Hippocampal formation (tissue), 2 donors: ENCODE measurements at regions not wholly inside any gene's neighbourhood (a gene's known extent, or its start where the extent isn't known, plus 50 kb on each side); places are given as distances from the start of the nearest gene placed in this dataset.

Experiments used
- DNase-seq, 2 donors: peaks; one replicate each; lab custom pipeline; 2025; lab: John Stamatoyannopoulos, UW

DNA sequence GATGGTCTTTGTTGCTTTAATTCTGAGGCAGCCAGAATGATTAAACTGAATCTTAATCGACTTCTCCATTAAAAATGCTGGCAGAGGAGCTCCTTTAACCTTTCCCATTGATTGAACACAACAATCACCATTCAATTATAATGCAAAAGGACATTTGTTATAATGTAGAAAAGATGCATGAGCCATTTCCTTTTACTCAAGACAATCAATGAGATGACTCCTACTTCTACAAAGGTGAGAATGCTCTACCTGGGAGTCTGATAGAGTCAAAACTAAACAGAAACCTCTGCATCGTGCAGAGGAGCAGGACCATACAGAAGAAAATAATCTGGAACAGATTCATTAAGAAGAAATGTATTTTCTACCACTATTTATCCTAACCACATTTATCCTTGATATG, 253.6 kb upstream of the DACH1 start:
- no peak for DNase-seq

DNA sequence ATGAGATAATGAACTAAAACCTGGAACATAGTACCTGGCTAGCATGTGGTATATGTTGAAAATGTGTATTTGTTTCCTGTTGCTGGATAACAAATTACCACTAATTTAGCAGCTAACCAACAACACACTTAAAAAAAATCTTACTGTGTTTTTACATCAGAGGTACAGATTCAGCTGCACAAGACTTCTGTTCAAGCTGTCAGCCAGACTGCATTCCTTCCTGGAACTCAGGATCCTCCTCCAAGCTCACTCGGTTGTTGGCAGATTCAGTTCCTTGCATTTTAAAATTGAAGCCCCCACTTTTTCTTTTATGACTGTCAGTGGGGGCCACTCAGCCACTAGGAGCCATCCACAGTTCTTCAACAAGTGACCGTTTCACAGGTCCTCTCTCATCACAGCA, 246.9 kb upstream of the DACH1 start:
- DNase-seq = no peak

DNA sequence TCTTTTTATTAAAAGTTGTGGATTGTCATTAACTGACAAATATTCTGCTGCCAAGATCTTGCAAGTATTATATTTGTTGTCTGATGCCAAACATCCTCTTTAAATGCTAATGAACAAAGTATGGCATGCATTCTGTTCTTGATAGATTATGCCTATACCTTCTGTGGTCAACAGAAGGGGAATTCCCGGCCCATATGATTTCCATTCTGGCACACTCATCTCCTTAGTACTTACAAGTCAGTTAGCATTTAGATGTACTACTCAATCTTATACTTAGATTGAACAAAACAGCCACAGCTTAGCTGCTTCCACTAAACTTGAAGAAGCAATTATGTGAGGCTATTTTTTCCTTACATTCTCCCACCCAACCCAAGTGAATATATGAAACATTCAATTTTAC, 246.1 kb upstream of the DACH1 start:
- no peak for DNase-seq

DNA sequence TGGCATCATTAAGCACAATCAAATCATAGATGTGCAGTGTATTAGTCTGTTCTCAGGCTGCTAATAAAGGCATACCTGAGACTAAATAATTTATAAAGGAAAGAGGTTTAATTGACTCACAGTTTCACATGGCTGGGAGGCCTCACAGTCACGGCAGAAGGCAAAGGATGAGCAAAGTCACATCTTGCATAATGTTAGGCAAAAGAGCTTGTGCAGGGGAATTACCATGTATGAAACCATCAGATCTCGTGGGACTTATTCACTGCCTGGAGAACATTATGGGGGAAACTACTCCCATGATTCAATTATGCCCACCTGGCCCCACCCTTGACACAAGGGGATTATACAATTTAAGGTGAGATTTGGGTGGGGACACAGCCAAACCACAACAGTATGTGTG, 245.2 kb upstream of the DACH1 start:
- DNase-seq = no peak

DNA sequence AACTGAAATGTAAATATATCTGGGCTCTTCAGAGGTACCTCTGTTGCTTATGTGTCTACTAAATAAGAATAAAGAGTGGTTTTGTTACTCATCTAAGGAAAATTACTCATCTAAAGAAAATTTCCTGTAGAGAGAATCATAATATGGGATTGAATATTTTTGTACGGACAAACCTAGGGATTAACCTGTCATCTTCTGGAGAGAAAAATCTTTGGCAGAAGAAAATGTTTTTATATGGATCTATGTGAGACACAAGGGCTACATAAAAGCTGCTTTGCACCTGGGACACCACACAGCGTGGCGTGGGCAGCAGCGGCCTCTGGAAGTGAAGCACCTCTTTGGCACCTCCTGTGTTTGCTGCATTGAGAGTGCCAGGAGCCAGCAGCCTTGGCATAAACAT, 242.9 kb upstream of the DACH1 start:
- DNase-seq = no peak

DNA sequence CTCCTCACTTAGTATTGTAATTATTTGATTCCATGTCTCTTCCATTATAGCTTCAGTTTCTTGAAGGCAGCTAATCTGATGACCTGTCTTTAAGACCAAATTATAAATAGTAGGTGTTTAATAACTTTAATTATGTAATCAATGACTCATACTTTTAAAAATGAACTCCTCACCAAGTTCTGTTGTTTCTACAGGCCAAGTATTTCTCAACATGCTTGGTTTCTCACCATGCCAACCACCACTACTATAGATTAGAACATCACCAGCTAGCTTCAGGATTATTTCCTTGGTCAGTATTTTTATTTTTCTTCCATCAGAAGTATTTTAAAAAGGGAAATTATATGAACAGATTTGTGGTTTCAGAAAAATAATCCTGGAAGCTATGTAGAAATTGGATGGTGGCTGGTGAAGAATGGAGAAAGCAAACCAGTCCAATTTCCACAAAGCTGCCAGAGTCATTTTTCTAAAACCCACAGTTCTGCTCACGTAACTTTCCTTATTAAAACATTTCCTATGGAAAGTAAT, 237.7 kb upstream of the DACH1 start:
- DNase-seq = no peak

DNA sequence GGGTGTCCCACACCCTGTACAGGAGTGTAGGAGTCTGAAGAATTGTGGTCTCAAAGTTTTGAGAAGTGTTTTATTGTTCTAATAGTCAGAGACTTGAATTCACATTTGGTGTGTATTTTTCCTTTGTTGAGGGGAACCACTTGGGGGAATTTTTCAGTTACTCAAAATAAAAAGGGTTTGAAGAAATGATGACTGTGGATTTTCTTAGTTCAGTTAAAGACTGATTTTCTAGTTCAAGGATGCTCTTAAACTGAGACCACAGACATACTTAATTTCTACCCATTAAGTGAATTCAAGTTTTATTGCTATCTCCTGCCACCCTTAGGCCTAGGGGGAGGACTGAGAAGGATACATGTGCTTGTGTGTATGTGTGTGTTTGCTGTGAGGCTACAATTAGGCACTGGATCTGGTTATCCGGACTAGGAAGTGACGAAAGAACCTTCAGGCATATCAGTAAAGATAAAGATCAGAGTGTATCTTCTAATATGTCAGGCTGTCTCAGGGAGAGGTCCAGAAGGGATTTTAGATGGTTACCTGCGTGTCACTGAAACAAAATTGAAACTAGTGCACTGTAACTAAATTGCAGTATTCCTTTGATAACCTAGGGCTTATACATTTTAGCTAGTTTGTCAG, 234.9 kb upstream of the DACH1 start:
- no peak for DNase-seq

DNA sequence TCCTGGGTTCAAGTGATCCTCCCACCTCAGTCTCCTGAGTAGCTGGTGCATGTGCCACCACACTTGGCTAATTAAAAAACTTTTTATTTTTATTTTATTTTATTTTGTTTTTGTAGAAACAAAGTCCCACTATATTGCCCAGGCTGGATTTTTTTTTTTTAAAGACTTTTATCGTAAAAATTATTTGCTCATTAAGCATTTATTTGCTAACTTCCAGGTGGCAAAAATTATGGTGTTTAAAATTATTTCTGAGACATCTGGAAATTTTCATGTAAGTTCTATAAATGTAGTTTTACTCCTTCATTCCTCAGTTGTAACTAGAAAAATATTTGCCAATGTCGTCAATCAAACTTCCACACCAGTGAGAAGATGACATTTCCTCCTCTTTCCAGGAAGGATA, 233.3 kb upstream of the DACH1 start:
- DNase-seq = no peak

DNA sequence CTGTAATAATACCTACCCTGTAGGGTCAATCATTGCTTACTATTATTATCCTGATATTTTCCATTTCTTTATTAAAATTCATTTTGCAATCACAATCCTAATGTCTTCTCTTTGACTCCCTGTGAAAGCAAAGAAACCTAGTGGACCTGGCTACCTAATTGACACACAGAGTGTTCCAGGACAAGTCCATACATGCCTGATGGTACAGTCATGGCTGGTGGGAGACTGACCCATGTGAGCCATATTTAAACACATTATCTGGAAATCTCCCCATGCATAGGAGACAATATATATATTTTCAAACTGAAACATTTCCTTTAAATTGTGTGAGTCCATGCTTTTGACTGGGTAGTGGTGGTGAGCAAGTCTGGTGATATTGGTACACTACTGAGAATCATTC, 230.6 kb upstream of the DACH1 start:
- no peak for DNase-seq

DNA sequence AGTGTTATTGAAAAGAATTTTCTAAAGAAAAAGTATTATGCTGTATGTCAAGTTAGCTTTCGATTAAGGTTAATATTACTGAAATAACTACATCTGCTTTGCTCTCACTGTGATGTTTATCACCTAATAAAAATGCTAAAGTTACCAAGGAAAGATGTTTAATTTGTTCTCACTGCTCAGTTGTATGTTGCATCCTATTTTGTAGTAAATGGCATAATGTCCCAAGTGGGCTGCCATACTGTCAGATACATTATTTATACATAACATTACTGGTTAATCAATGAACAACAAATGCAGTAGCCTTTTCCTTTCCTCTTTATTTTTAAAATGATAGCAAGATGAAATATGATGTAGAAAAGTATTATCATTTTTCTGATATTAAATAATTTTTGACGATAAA, 226.3 kb upstream of the DACH1 start:
- no peak for DNase-seq

DNA sequence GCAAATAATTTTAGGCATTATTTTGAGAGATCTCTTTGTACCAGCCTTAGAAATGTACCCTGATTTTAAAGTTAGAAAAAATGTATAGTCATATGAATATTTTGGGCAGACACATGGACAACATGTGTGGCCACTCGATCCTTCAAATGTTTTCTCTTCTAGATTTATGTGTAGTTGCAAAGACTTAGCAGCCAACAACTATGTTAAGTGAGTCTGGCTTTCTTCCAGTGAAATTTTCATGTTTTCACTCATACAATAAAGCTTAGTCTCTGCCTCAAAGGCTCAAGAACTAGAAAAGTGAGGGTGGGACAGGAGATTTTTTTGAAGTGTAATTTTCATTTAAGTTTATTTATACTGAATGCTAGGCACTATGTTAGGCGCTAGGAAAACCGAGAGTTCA, 207.7 kb upstream of the DACH1 start:
- no peak for DNase-seq

DNA sequence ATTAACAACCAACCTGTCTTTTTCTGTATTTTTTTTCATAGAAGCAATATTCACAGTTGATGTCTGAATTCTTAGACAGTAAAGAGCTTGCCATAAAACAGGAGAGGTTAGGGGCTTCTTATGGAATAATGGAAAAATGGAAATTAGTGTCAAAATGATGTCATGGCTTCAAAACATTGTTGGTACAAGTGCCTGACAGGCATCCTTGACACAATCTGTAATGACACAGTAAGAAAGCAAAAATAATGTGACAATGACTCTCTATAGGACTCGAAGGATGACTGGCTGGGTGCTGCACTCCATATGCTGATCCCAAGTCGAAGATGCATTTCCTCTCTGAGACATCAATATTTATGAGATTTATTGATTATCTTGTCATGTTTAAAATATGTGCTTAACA, 205.3 kb upstream of the DACH1 start:
- DNase-seq = no peak

DNA sequence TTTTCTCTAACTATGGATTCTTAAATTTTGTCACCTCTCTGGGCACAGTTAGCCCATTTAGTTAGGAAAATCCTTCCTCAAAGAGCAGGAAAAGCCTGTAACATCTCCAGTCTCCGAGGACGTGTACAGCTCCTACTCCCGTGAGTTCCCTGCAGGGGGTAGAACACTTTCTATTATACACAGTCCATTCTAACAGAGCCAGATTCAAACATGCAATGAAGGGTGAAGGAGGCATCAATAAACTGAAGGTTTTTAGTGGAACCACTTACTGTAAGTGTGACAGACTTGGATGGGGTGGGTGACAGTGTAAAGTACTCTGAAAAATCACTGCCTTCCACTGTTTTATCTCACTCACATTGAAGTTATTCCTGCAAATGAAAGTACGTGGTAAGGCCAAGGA, 204.7 kb upstream of the DACH1 start:
- DNase-seq = no peak

DNA sequence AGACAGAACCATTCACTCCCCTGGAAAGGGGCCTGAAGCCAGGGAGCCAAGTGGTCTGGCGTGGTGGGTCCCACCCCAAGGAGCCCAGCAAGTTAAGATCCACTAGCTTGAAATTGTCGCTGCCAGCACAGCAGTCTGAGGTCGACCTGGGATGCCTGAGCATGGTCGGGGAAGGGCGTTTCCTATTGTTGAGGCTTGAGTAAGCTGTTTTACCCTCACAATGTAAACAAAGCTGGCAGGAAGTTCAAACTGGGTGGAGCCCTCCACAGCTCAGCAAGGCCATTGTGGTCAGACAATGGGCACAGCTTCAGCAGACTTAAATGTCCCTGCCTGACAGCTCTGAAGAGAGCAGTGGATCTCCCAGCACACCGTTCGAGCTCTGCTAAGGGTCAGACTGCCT, 195.6 kb upstream of the DACH1 start:
- DNase-seq = no peak

DNA sequence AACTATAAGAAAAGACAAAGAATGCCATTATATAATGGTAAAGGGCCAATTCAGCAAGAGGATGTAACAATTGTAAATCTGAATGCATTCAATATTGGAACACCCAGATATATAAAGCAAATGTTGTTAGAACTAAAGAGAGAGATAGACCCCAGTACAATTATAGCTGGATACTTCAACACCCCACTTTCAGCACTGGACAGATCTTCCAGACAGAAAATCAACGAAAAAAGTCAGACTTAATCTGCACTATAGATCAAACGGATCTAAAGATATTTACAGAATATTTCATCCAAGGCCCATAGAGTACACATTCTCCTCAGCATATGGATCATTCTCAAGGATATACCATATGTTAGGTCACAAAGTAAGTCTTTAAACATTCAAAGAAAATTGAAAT, 194.6 kb upstream of the DACH1 start:
- DNase-seq = no peak

DNA sequence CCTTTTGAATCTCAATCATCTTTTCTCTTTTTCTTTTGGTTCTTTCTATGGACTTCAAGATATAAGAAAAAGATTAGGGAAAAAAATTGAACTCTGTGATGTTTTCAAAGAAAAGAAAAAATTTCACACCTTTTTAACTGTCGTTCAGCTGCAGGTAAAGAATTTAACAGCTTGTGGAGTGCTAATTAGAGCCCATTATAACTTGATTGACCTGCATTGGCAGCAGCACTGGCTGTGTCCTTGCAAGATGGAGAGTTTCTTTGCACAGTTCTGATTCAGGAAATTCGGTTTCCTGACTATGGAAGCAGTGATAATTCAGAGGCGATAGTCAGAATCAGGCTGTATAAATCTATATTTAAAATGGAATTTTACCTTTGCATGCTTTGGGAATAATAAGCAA, 183.2 kb upstream of the DACH1 start:
- no peak for DNase-seq

DNA sequence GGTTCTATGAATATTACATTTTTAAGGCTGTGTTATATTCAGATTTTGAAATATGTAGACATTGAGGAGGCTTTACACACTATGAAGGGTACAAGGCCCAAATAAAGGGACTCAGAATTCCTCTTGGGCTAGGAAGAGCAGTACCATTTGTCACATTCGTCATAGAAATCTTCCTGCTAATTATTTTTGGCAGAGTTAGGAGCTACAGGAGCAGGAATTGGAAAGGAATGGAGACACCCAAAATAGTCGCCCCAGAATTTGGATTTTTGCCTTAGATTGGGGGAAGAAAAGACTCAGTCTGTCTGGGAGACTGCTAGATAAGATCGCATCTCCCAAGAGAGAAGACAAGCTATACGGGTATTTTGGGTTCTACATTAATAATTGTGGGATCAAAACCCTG, 176.4 kb upstream of the DACH1 start:
- DNase-seq = no peak

DNA sequence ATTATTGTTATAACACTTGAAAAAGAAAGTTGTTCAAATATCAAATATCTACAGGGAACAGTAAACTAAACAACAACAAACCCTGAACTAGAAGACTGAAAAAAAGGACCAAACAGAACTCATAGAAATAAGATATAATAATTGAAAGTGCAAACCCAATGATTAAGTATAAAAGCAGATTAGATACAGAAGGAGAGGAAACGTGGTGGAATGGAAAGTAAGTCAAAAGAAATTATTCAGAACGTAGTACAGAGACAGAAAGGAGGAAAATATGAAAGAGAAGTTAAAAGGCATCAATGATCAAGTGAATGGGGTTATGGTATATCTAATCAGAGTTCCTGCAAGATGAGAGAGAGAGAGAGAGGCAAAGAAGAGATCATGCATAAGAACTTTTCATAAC, 174.2 kb upstream of the DACH1 start:
- no peak for DNase-seq

DNA sequence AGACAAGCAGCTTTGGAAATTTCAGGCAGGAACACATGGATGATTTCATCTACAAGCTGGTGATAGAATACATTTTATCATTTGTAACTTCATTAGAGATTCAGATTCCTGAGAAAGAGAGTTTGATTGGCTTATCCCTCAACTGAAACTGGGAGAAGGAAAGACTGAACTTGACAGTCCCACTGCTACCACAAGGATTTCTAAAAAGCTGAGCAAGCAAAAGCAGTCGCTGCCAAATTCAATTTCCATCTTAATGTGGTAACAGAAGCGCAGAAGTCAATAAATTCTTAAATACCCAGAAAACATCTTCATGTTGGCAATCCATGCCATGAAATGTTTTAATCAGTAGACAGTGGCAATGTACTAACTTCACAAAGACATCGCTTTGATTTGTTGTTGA, 172.1 kb upstream of the DACH1 start:
- DNase-seq = no peak

DNA sequence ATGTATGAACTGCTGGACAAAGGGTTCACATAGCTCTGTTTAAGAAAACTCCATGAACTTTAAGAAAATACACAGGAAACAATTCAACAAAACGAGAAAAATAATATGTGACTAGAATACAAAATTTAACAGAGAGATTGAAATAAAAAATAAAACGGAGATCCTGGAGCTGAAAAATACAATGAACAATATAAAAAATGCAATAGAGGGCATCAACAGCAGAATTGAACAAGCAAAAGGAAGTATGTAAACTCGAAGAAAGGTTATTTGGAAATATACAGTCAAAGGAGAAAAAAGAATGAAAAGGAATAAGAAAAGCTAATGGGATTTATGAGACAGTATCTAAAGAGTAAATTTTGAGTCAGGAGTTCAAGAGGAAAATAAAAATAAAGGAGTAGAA, 163.0 kb upstream of the DACH1 start:
- no peak for DNase-seq

DNA sequence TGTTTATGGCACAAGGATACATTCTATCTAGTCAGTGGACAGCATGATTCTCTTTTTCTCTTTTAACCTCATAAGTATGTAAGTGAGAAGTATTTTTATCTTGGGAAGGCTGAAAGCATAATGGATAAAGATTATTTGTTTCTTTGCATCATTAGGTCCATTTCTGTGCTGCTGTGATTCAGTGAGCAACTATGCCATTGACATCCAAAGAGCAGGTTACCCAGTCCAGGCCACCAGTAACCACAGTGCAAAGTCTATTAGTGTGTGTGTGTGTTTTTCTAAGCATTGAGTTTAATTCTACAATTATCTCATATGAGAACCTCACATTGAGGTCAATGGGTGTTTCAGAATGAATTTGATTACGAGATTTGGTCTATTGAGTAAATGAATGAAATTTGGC, 158.8 kb upstream of the DACH1 start:
- DNase-seq = no peak

DNA sequence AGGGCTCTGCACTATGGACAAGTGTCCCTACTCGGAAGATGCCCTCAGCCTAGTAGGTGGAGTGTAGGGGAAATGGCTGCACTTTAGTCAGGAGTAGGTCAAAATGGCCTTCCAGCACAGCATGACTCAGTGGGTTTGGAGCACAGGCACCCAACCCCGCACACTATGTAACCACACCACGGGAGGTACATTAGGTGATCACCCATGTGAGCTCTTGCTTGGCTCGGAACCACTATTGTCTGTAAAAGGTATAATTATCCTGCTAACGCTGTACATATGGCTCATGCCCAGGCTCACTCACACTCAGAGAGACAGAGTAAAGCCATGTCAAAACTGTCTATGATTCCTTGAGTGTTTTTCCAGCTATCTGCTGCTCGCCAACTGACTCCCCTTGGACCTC, 156.9 kb upstream of the DACH1 start:
- DNase-seq = no peak

DNA sequence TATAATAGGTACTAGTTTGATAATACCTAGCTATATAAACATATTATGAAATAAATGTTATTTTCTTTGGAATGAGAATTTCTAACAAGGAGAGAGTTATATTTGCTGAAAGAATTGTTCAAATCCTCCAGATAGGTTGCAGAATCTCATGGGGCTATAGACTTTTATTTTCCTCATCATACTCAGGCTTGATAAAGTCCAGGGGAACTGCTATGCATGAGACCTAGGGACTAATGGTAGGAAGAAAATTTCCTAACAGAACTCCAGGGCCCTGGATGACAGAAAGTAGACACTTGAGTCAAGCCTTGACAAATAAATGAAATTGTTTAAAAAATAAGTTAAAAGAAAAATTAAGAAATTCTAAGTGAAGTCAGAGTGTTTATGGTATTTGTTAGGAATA, 138.5 kb upstream of the DACH1 start:
- no peak for DNase-seq

DNA sequence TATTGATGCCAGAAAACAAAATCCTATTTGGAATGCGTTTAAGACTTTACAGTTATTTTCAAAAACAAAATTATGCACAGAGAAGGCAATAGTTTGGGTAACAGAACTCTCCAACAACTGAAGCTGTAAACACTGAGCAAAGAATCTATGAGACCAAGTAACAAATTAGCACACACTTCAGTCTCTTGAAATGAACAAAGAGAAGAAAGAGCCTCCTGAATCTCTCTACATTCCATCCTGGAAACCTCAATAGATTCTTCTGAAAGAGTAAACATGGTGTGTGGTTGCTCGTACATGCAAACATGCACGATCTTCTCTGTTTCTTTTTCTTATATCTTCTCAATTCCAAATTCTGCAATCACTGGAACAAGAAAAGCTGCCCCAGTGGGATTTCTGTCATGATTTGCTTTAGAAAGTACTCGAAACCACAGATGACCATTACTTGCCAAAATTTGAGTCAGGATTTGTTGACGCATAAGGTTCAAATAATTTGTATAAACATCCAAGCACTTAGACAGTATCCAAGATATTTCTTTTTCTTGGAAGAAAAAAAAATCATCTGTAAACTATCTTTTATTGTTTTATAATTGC, 137.9 kb upstream of the DACH1 start:
- no peak for DNase-seq
